IMR-90 (cell line): ENCODE measurements at regions not wholly inside any gene's neighbourhood (a gene's known extent, or its start where the extent isn't known, plus 50 kb on each side); places are given as distances from the start of the nearest gene placed in this dataset.

Source experiments
- ATAC-seq: fragments of 200-7000 bp; cut with Tn5 transposase; 2 replicates; pipeline ENCODE4 v1.9.1; 2020; ENCODE audit warnings: low read depth, mild to moderate bottlenecking, moderate library complexity
- BruUV-seq: library from RNA; stranded (reverse); fragments of 400-500 nt; replicated peaks from 2 replicates; lab custom pipeline; 2021; lab: Mats Ljungman, UMichigan
- CTCF ChIA-PET: fragments of 300-600 bp; formaldehyde crosslinking; extraction: SDS; loops from one replicate; lab custom pipeline; 2021; ENCODE audit warnings: antibody characterized with exemption; lab: Yijun Ruan, JAX
- POLR2A ChIA-PET: fragments of 300-600 bp; sonication (Branson Sonifier 250); formaldehyde crosslinking; loops from one replicate; lab custom pipeline; 2022; ENCODE audit warnings: antibody characterized with exemption; ENCODE audit not compliant: unreplicated experiment; lab: Charles Lee
- DNase-seq: peaks from one replicate; pipeline ENCODE4 v3.0.0; 2013
- H2AFZ ChIP-seq: replicated peaks from 2 replicates; pipeline ENCODE3; 2013; ENCODE audit warnings: low read length, mild to moderate bottlenecking; ENCODE audit not compliant: poor library complexity
- H2AK5ac ChIP-seq: 2 replicates; pipeline ENCODE4 v1.6.1; 2013; ENCODE audit warnings: low read depth, low read length, inconsistent platforms
- H2AK9ac ChIP-seq: replicated peaks from 2 replicates; pipeline ENCODE3; 2013; ENCODE audit warnings: mild to moderate bottlenecking, low read depth, low read length, moderate library complexity; ENCODE audit not compliant: poor library complexity
- H2BK120ac ChIP-seq: 2 replicates; pipeline ENCODE4 v1.6.1; 2013; ENCODE audit warnings: low read depth, low read length, inconsistent platforms
- H2BK15ac ChIP-seq: 3 replicates; pipeline ENCODE4 v1.6.1; 2013; ENCODE audit warnings: low read depth, low read length, inconsistent platforms
- H2BK20ac ChIP-seq: 2 replicates; pipeline ENCODE4 v1.6.1; 2013; ENCODE audit warnings: low read depth, mild to moderate bottlenecking, inconsistent platforms, low read length, moderate library complexity
- H2BK5ac ChIP-seq: 2 replicates; pipeline ENCODE4 v1.6.1; 2013; ENCODE audit warnings: mild to moderate bottlenecking, low read depth, low read length, inconsistent platforms; ENCODE audit not compliant: poor library complexity, severe bottlenecking
- H3K14ac ChIP-seq: replicated peaks from 2 replicates; pipeline ENCODE4 v1.6.1; 2013; ENCODE audit warnings: low read depth, low read length, inconsistent platforms
- H3K18ac ChIP-seq: 2 replicates; pipeline ENCODE4 v1.6.1; 2013; ENCODE audit warnings: low read depth, low read length, control low read depth
- H3K23ac ChIP-seq: 2 replicates; pipeline ENCODE4 v1.6.1; 2013; ENCODE audit warnings: low read depth, low read length, inconsistent platforms
- H3K27ac ChIP-seq: 2 replicates; pipeline ENCODE4 v1.5.1; 2013; ENCODE audit warnings: mild to moderate bottlenecking, control low read depth, low read length; ENCODE audit not compliant: insufficient read depth
- H3K27me3 ChIP-seq: 2 replicates; pipeline ENCODE4 v1.6.1; 2013; ENCODE audit warnings: low read length; ENCODE audit not compliant: control insufficient read depth, insufficient read depth
- H3K36me3 ChIP-seq: 2 replicates; pipeline ENCODE4 v1.6.1; 2013; ENCODE audit warnings: low read length, mixed read lengths; ENCODE audit not compliant: control insufficient read depth, insufficient read depth
- H3K4ac ChIP-seq: 2 replicates; pipeline ENCODE4 v1.6.1; 2013; ENCODE audit warnings: low read depth, low read length, inconsistent platforms
- H3K4me1 ChIP-seq: 2 replicates; pipeline ENCODE4 v1.6.1; 2013; ENCODE audit warnings: low read length, mixed read lengths; ENCODE audit not compliant: control insufficient read depth, insufficient read depth
- H3K4me2 ChIP-seq: 2 replicates; pipeline ENCODE4 v1.6.1; 2013; ENCODE audit warnings: low read depth, mild to moderate bottlenecking, control low read depth, low read length, moderate library complexity
- H3K4me3 ChIP-seq: 2 replicates; pipeline ENCODE4 v1.5.1; 2013; ENCODE audit warnings: low read depth, mild to moderate bottlenecking, control low read depth, low read length, moderate library complexity; ENCODE audit not compliant: insufficient read depth
- H3K56ac ChIP-seq: 2 replicates; pipeline ENCODE4 v1.6.1; 2013; ENCODE audit warnings: low read length, inconsistent platforms; ENCODE audit not compliant: insufficient read depth; ENCODE audit errors: extremely low read depth
- H3K79me1 ChIP-seq, 2 experiments: 2 replicates each; pipeline ENCODE4 v1.6.1; 2013; ENCODE audit warnings: low read length in 2 of 2, inconsistent platforms in 1 of 2, low read depth in 1 of 2
- H3K9ac ChIP-seq: 2 replicates; pipeline ENCODE4 v1.6.1; 2013; ENCODE audit warnings: low read depth, low read length, control low read depth
- H3K9me1 ChIP-seq: 2 replicates; pipeline ENCODE4 v1.6.1; 2013; ENCODE audit warnings: low read length, inconsistent platforms; ENCODE audit not compliant: insufficient read depth
- H3K9me3 ChIP-seq: 2 replicates; pipeline ENCODE4 v1.6.1; 2013; ENCODE audit warnings: low read length; ENCODE audit not compliant: control insufficient read depth, insufficient read depth
- H4K20me1 ChIP-seq: 2 replicates; pipeline ENCODE4 v1.6.1; 2013; ENCODE audit warnings: low read length, inconsistent platforms; ENCODE audit not compliant: insufficient read depth
- H4K5ac ChIP-seq: 2 replicates; pipeline ENCODE4 v1.6.1; 2013; ENCODE audit warnings: mild to moderate bottlenecking, low read depth, low read length, control low read depth
- H4K8ac ChIP-seq, 2 experiments: 2 replicates each; pipeline ENCODE4 v1.6.1; 2013; ENCODE audit warnings: low read depth in 2 of 2, low read length in 2 of 2, control low read depth in 1 of 2, inconsistent platforms in 1 of 2
- H4K91ac ChIP-seq: 2 replicates; pipeline ENCODE4 v1.6.1; 2013; ENCODE audit warnings: low read depth, low read length, inconsistent platforms; ENCODE audit not compliant: insufficient read depth
- BHLHE40 ChIP-seq: fragments of 150-350 bp; IDR thresholded peaks from 2 replicates; pipeline ENCODE4 v1.6.1; 2016; ENCODE audit warnings: mild to moderate bottlenecking, low read depth, low read length
- CEBPB ChIP-seq: IDR thresholded peaks from 2 replicates; pipeline ENCODE4 v1.6.1; 2012; ENCODE audit warnings: low read depth, low read length, improper control_type of control experiment
- CHD1 ChIP-seq: IDR thresholded peaks from 2 replicates; pipeline ENCODE4 v1.6.1; 2012; ENCODE audit warnings: low read depth, low read length, improper control_type of control experiment
- FOS ChIP-seq: fragments of 150-350 bp; IDR thresholded peaks from 2 replicates; pipeline ENCODE4 v1.6.1; 2016; ENCODE audit warnings: low read depth, low read length
- MAFK ChIP-seq: IDR thresholded peaks from 2 replicates; pipeline ENCODE4 v1.6.1; 2012; ENCODE audit warnings: low read depth, low read length, improper control_type of control experiment
- MAZ ChIP-seq: IDR thresholded peaks from 2 replicates; pipeline ENCODE4 v1.6.1; 2012; ENCODE audit warnings: low read depth, mild to moderate bottlenecking, low read length, improper control_type of control experiment, moderate library complexity, borderline replicate concordance
- MXI1 ChIP-seq: IDR thresholded peaks from 2 replicates; pipeline ENCODE4 v1.6.1; 2012; ENCODE audit warnings: low read depth, mild to moderate bottlenecking, low read length, moderate library complexity, borderline replicate concordance
- NFE2L2 ChIP-seq: fragments of 150-350 bp; IDR thresholded peaks from 2 replicates; pipeline ENCODE4 v1.6.1; 2016; ENCODE audit warnings: low read depth, mild to moderate bottlenecking, low read length
- POLR2A ChIP-seq: IDR thresholded peaks from 2 replicates; pipeline ENCODE4 v1.6.1; 2012; ENCODE audit warnings: mild to moderate bottlenecking, low read depth, low read length
- RAD21 ChIP-seq: IDR thresholded peaks from 2 replicates; pipeline ENCODE4 v1.6.1; 2012; ENCODE audit warnings: low read length, improper control_type of control experiment
- RCOR1 ChIP-seq: IDR thresholded peaks from 2 replicates; pipeline ENCODE4 v1.6.1; 2012; ENCODE audit warnings: mild to moderate bottlenecking, low read length, improper control_type of control experiment; ENCODE audit not compliant: insufficient replicate concordance
- RFX5 ChIP-seq: IDR thresholded peaks from 2 replicates; pipeline ENCODE4 v1.8.0; 2012; ENCODE audit warnings: low read depth, mild to moderate bottlenecking, low read length, moderate library complexity
- SMC3 ChIP-seq: fragments of 150-350 bp; IDR thresholded peaks from 2 replicates; pipeline ENCODE4 v1.6.1; 2016; ENCODE audit warnings: low read depth, mild to moderate bottlenecking, antibody characterized with exemption, low read length, moderate library complexity
- WGBS, 2 experiments: methylation state at CpG; one replicate each; pipeline versions ENCODE4 v1.1.5 to v1.1.7; 2013; ENCODE audit warnings: missing lambda C conversion rate in 2 of 2; ENCODE audit not compliant: insufficient read length in 1 of 2; ENCODE audit errors: extremely low coverage in 2 of 2; 5-methylcytosine and 5-hydroxymethylcytosine counted together
- dilution Hi-C: fragments of 300-500 bp; cut with HindIII; formaldehyde crosslinking; loops from one replicate; pipeline ENCODE4 v1.14.3; 2018; ENCODE audit warnings: low sequenced_read_pairs; ENCODE audit not compliant: unreplicated experiment
- in situ Hi-C: fragments of 300-500 bp; cut with MboI; formaldehyde crosslinking; loops from 3 replicates; pipeline ENCODE4 v1.14.3; 2019; ENCODE audit warnings: low sequenced_read_pairs, inconsistent platforms, mixed read lengths
- intact Hi-C: fragments of 100-400 bp; cut with micrococcal nuclease; formaldehyde crosslinking; loops from 2 replicates; pipeline ENCODE4 v1.10.0; 2022
- TF ChIP-seq, protein P1 (sequence below): conservative IDR thresholded peaks from 2 replicates; pipeline ENCODE4 v1.5.1; 2012; ENCODE audit warnings: mild to moderate bottlenecking, low read depth, low read length, improper control_type of control experiment
- TF ChIP-seq, protein P2 (sequence below): fragments of 150-350 bp; IDR thresholded peaks from 2 replicates; pipeline ENCODE4 v1.6.1; 2016; ENCODE audit warnings: low read depth, mild to moderate bottlenecking, low read length, moderate library complexity, borderline replicate concordance
- TF ChIP-seq, protein P3 (sequence below): fragments of 150-350 bp; IDR thresholded peaks from 2 replicates; pipeline ENCODE4 v1.6.1; 2017; ENCODE audit warnings: mild to moderate bottlenecking, antibody characterized with exemption, low read length, low read depth

DNA sequence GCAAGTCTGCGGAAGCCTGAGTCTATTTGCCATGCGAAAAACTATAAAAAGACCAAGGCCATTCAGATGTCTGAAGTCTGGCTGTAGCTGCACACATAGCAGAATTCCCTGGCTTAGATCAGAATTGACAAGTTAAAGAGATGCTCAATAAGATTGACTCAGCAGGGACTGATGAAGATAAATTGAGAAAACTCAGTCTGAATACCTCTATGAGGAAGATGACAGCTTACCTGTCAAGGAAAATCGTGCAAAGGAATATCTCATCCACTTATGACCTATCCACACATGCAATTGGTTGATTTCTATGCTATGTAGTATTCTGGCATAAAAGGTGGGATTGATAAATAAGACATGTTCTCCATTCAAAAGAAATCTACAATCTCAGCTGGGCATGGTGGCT is 288.6 kb downstream of the BAMBI start:
- in situ Hi-C loops (no loop called here), intact Hi-C loops (no loop called here), dilution Hi-C loops (no loop called here)
- whole genome bisulfite sequencing, 2 experiments: no CpG with 5 or more reads among the region's 3 CpGs
- H3K56ac ChIP-seq: no peak overlapping the region
- no peak overlapping the region for H2BK20ac ChIP-seq
- TF ChIP-seq BHLHE40: no peak
- TF ChIP-seq MAFK: no peak
- no peak for TF ChIP-seq RAD21
- TF ChIP-seq, protein P1, sequence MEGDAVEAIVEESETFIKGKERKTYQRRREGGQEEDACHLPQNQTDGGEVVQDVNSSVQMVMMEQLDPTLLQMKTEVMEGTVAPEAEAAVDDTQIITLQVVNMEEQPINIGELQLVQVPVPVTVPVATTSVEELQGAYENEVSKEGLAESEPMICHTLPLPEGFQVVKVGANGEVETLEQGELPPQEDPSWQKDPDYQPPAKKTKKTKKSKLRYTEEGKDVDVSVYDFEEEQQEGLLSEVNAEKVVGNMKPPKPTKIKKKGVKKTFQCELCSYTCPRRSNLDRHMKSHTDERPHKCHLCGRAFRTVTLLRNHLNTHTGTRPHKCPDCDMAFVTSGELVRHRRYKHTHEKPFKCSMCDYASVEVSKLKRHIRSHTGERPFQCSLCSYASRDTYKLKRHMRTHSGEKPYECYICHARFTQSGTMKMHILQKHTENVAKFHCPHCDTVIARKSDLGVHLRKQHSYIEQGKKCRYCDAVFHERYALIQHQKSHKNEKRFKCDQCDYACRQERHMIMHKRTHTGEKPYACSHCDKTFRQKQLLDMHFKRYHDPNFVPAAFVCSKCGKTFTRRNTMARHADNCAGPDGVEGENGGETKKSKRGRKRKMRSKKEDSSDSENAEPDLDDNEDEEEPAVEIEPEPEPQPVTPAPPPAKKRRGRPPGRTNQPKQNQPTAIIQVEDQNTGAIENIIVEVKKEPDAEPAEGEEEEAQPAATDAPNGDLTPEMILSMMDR: no peak
- no peak for TF ChIP-seq SMC3
- TF ChIP-seq, protein P2, sequence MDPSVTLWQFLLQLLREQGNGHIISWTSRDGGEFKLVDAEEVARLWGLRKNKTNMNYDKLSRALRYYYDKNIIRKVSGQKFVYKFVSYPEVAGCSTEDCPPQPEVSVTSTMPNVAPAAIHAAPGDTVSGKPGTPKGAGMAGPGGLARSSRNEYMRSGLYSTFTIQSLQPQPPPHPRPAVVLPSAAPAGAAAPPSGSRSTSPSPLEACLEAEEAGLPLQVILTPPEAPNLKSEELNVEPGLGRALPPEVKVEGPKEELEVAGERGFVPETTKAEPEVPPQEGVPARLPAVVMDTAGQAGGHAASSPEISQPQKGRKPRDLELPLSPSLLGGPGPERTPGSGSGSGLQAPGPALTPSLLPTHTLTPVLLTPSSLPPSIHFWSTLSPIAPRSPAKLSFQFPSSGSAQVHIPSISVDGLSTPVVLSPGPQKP: no peak
- TF ChIP-seq RCOR1: no peak
- TF ChIP-seq, protein P3, sequence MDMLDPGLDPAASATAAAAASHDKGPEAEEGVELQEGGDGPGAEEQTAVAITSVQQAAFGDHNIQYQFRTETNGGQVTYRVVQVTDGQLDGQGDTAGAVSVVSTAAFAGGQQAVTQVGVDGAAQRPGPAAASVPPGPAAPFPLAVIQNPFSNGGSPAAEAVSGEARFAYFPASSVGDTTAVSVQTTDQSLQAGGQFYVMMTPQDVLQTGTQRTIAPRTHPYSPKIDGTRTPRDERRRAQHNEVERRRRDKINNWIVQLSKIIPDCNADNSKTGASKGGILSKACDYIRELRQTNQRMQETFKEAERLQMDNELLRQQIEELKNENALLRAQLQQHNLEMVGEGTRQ: no peak
- TF ChIP-seq CEBPB: no peak
- TF ChIP-seq FOS: no peak
- no peak for TF ChIP-seq MAZ
- no peak for TF ChIP-seq RFX5
- TF ChIP-seq MXI1: no peak
- no peak for TF ChIP-seq POLR2A
- no peak for TF ChIP-seq NFE2L2
- TF ChIP-seq CHD1: no peak
- no peak overlapping the region for H3K27ac ChIP-seq
- no peaks in the 10 kb centered on the region for H3K27me3 ChIP-seq
- no peak overlapping the region for H3K4me2 ChIP-seq
- DNase-seq (no peak), ATAC-seq (no peak)
- H4K5ac ChIP-seq: no peak overlapping the region
- POLR2A ChIA-PET: no interaction called here
- no peaks in the 10 kb centered on the region for H3K36me3 ChIP-seq
- H2AFZ ChIP-seq: no peak overlapping the region
- H4K8ac ChIP-seq: no peak overlapping the region
- H3K9me1 ChIP-seq: no peaks in the 10 kb centered on the region
- H4K91ac ChIP-seq: no peak overlapping the region
- no peak overlapping the region for H3K23ac ChIP-seq
- H3K4ac ChIP-seq: no peak overlapping the region
- no peak overlapping the region for H3K9ac ChIP-seq
- H3K4me3 ChIP-seq: no peak overlapping the region
- H4K20me1 ChIP-seq: no peaks in the 10 kb centered on the region
- CTCF ChIA-PET: no interaction called here
- H3K18ac ChIP-seq: no peak overlapping the region
- no peak overlapping the region for H2BK5ac ChIP-seq
- H2AK5ac ChIP-seq: no peak overlapping the region
- no peak overlapping the region for H2BK120ac ChIP-seq
- H3K9me3 ChIP-seq: peaks cover 5% of the 10 kb centered on the region
- no peaks in the 10 kb centered on the region for H3K79me1 ChIP-seq
- no peak overlapping the region for H2BK15ac ChIP-seq
- H2AK9ac ChIP-seq: no peak overlapping the region
- BruUV-seq: no TSS peak
- peaks cover 2% of the 10 kb centered on the region for H3K4me1 ChIP-seq
- H3K14ac ChIP-seq: no peak overlapping the region
